ENCODE measurements at regions not wholly inside any gene's neighbourhood (a gene's known extent, or its start where the extent isn't known, plus 50 kb on each side); places are given as distances from the start of the nearest gene placed in this dataset.
"Not testable (repeated sequence)": the region's sequence is repeated elsewhere in the genome, so short reads cannot be mapped to it uniquely, and the experiment has no call there.

- H4K20me1 ChIP-seq (ENCODE audit: insufficient read depth, poor library complexity, severe bottlenecking) = no peaks in the 10 kb centered on the region
- no peaks in the 10 kb centered on the region for H3K9me2 ChIP-seq (replicated peaks; ENCODE audit: insufficient read depth)
- DNase-seq (ENCODE audit: low spot score) = no peak
- no peak overlapping the region for H3K4me2 ChIP-seq
- H3K36me3 ChIP-seq (replicated peaks; ENCODE audit: insufficient read depth, low read depth) = no peaks in the 10 kb centered on the region
- no peak for TF ChIP-seq EZH2phosphoT487 (IDR thresholded peaks at IDR 0.05; ENCODE audit: low read depth, severe bottlenecking, unreplicated experiment)
- TF ChIP-seq CTCF (IDR thresholded peaks at IDR 0.05; ENCODE audit: poor library complexity) = no peak
- TF ChIP-seq EZH2 (IDR thresholded peaks at IDR 0.05; ENCODE audit: borderline replicate concordance) = no peak
- H3K9me3 ChIP-seq (ENCODE audit: low read depth) = no peaks in the 10 kb centered on the region
- peaks cover 22% of the 10 kb centered on the region for H3K27me3 ChIP-seq
- no peaks in the 10 kb centered on the region for H3K4me1 ChIP-seq (ENCODE audit: insufficient read depth)
- 88% methylated on average over 9 of the region's 9 CpGs for WGBS (ENCODE audit: low lambda C conversion rate, missing lambda C conversion rate)
- H3K79me2 ChIP-seq = no peaks in the 10 kb centered on the region
- H2AFZ ChIP-seq = no peak overlapping the region
- H3K4me3 ChIP-seq = no peak overlapping the region
- no peak overlapping the region for H3K27ac ChIP-seq
These were observed 269.0 kb downstream of the C16orf95 start for GRCh38 chr16:87048038-87048729.

- H3K27me3 ChIP-seq = peaks cover 18% of the 10 kb centered on the region
- no peak overlapping the region for H3K4me2 ChIP-seq
- H3K4me1 ChIP-seq (ENCODE audit: insufficient read depth) = no peaks in the 10 kb centered on the region
- TF ChIP-seq EZH2phosphoT487 (IDR thresholded peaks at IDR 0.05; ENCODE audit: low read depth, severe bottlenecking, unreplicated experiment) = no peak
- TF ChIP-seq CTCF (IDR thresholded peaks at IDR 0.05; ENCODE audit: poor library complexity) = no peak
- no peak for TF ChIP-seq EZH2 (IDR thresholded peaks at IDR 0.05; ENCODE audit: borderline replicate concordance)
- H3K9me2 ChIP-seq (replicated peaks; ENCODE audit: insufficient read depth) = no peaks in the 10 kb centered on the region
- no peaks in the 10 kb centered on the region for H3K79me2 ChIP-seq
- DNase-seq (ENCODE audit: low spot score) = no peak
- H3K9me3 ChIP-seq (ENCODE audit: low read depth) = no peaks in the 10 kb centered on the region
- H3K4me3 ChIP-seq = no peak overlapping the region
- WGBS (ENCODE audit: low lambda C conversion rate, missing lambda C conversion rate) = 89% methylated on average over 8 of the region's 8 CpGs
- no peaks in the 10 kb centered on the region for H4K20me1 ChIP-seq (ENCODE audit: insufficient read depth, poor library complexity, severe bottlenecking)
- H3K27ac ChIP-seq = no peak overlapping the region
- no peak overlapping the region for H2AFZ ChIP-seq
- no peaks in the 10 kb centered on the region for H3K36me3 ChIP-seq (replicated peaks; ENCODE audit: insufficient read depth, low read depth)
These were observed 268.5 kb downstream of the C16orf95 start for GRCh38 chr16:87048730-87049115.

- not testable (repeated sequence) for H3K36me3 ChIP-seq (replicated peaks; ENCODE audit: insufficient read depth, low read depth); H3K4me2 ChIP-seq; DNase-seq (ENCODE audit: low spot score); H3K27ac ChIP-seq; H3K4me3 ChIP-seq; H3K9me3 ChIP-seq (ENCODE audit: low read depth); H2AFZ ChIP-seq; H3K9me2 ChIP-seq (replicated peaks; ENCODE audit: insufficient read depth); H3K4me1 ChIP-seq (ENCODE audit: insufficient read depth); H4K20me1 ChIP-seq (ENCODE audit: insufficient read depth, poor library complexity, severe bottlenecking); H3K79me2 ChIP-seq
- WGBS (ENCODE audit: low lambda C conversion rate, missing lambda C conversion rate) = 80% methylated on average over 7 of the region's 7 CpGs
- peaks cover 18% of the 10 kb centered on the region for H3K27me3 ChIP-seq
These were observed 268.0 kb downstream of the C16orf95 start for GRCh38 chr16:87049216-87049615.

- no peaks in the 10 kb centered on the region for H3K9me2 ChIP-seq (replicated peaks; ENCODE audit: insufficient read depth)
- no peak overlapping the region for H3K4me2 ChIP-seq
- no peaks in the 10 kb centered on the region for H3K36me3 ChIP-seq (replicated peaks; ENCODE audit: insufficient read depth, low read depth)
- no peak for DNase-seq (ENCODE audit: low spot score)
- no peaks in the 10 kb centered on the region for H3K9me3 ChIP-seq (ENCODE audit: low read depth)
- TF ChIP-seq EZH2 (IDR thresholded peaks at IDR 0.05; ENCODE audit: borderline replicate concordance) = no peak
- TF ChIP-seq EZH2phosphoT487 (IDR thresholded peaks at IDR 0.05; ENCODE audit: low read depth, severe bottlenecking, unreplicated experiment) = no peak
- TF ChIP-seq CTCF (IDR thresholded peaks at IDR 0.05; ENCODE audit: poor library complexity) = no peak
- 92% methylated on average over 15 of the region's 15 CpGs for WGBS (ENCODE audit: low lambda C conversion rate, missing lambda C conversion rate)
- H4K20me1 ChIP-seq (ENCODE audit: insufficient read depth, poor library complexity, severe bottlenecking) = no peaks in the 10 kb centered on the region
- H3K4me1 ChIP-seq (ENCODE audit: insufficient read depth) = no peaks in the 10 kb centered on the region
- H3K27me3 ChIP-seq = peaks cover 21% of the 10 kb centered on the region
- no peak overlapping the region for H3K27ac ChIP-seq
- no peak overlapping the region for H3K4me3 ChIP-seq
- no peak overlapping the region for H2AFZ ChIP-seq
- no peaks in the 10 kb centered on the region for H3K79me2 ChIP-seq
These were observed 267.1 kb downstream of the C16orf95 start for GRCh38 chr16:87050142-87050541.

All from hepatocyte (in vitro differentiated cells).